NCI-H345 treated with DMSO at 0.1 percent for 48 hours (cell line): ENCODE measurements at regions not wholly inside any gene's neighbourhood (a gene's known extent, or its start where the extent isn't known, plus 50 kb on each side); places are given as distances from the start of the nearest gene placed in this dataset.
"Not testable (repeated sequence)": the region's sequence is repeated elsewhere in the genome, so short reads cannot be mapped to it uniquely, and the experiment has no call there.

Experiments used
- DNase-seq: peaks from one replicate; lab custom pipeline; 2025; ENCODE audit not compliant: unreplicated experiment; lab: John Stamatoyannopoulos, UW

DNA sequence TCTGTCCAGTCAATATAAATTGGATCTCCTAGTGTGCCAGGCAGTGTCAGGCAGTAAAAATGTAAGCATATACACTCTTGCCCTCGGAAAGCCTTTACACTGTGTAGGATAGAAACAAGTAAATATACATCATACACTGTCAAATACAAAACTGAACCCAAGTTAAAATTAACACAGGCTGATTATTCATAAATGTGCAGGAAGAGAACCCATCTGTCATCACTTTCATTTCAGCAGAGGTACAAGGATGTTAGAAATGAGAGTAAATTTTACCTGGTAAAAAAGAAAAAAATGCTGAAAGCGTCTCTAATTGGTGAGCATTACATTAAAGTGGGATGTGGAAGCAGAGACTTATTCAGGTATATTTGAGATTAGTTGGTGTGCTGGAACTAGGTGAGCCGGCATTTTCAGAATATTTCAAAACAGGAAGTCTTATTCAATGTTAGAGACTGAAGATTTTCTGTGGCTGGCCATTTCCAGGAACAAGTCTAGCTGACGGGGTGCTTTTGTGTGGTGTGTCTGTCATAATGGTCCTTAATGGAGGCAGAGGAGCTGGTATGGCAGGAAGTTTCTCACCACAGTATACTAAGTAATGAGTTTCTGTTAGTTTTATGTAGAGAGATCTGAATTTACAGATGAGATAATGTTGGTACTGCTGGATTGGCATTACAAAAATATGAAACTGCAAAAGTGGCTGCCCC is 192.6 kb downstream of the CASP12 start:
- no peak for DNase-seq

DNA sequence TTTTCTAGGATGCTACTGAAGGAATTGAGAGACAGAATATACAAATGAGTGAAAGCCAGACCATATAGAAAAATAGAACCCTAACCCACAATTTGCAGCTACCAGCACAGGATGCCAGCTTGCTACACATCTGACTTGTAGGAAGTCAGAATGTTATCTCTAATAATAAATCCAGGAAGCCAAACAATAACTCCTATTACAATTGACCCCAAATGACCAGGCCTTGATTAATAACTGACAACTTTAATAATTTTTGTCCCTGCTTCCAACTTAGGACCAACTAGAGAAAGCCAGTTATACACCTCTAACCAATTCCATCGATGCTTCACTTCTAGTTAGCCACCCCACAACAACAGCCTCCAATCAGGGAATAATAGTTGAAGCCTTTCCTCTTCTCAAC is 193.4 kb downstream of the CASP12 start:
- no peak for DNase-seq

DNA sequence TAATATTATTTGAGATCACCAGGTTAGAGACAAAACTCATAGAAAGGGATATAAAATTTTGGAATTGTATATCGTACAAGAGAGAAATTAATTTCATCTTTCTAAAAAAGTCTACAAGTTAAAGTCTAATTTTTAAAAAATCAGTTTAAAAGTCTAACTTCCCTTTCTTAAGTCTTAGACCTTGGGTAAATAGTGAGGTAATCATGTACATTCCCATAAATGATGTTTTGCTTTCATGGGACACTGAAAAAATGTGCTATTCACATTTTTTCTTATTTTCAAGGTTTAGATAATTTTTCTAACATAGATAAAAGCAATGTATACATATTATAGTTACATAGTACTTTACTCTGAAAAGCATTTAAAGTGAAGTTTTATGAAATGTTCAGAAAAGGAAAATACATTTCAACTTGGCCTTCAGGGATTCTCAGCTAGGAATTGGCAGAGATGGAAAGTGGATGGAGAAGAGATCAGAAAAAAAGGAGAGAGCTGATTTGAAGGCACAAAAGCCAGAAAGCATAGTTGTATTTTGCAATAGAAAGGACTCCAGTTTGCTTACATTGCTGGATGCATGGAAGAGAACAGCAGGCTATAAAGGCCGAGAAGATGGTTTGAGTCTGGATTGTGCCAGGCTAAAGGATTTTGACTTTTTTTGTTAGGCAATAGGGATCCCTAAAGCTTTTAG is 194.0 kb downstream of the CASP12 start:
- DNase-seq: no peak

DNA sequence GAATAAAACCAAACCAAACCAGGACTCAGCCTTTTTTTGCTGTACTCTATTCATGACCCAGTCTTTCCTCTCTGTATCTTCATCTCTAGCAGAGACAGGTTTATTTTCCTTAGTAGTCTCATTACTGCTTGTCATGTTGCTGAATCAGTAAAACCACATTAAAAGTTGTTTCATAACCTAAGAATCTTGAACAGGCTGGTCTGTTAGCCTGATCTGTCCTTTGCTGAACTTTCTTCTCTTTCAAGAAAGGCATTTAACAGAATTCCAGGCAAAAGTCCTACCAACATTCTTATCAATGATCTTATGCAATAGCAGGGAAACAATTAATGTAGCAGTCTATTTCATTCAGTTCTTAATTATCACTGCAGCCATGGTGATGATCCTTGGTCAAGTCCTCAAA is 197.7 kb downstream of the CASP12 start:
- DNase-seq: no peak

DNA sequence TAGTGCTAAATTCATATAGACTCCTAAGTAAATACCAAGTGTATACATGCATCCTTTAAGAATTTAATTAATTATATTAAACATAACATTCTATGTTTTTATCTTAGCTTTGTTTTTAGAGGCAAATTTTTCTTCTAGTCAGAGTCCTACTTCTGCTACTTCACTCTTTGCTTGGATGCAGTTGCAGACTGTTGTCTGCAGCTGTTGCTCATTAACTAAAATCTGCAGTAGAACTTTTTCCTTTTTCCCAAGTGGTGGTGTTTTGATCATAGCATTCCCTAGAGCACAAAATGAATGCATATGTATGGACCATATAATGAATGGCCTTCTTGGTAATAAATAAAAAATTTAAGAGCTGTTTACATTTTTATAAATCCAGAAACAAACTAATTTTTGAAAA is 198.3 kb downstream of the CASP12 start:
- no peak for DNase-seq

DNA sequence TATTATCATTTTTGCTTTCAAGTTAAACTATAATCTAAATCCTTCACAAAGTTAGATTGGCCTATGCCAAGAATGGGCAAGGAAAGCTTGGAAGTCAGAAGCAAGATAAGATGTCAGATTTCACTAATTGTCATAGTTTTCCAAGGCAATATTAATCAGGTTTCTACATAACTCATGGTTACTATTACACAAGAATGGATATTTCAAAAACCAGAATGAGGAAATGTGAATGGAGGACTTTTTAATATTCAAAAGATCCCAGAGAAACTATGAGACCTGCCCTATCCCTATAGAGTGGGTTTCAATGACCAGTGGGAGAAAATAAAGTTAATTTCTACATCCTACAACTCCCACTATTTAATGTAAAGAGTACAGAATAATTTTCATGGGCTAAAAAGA is 203.2 kb downstream of the CASP12 start:
- DNase-seq: no peak

DNA sequence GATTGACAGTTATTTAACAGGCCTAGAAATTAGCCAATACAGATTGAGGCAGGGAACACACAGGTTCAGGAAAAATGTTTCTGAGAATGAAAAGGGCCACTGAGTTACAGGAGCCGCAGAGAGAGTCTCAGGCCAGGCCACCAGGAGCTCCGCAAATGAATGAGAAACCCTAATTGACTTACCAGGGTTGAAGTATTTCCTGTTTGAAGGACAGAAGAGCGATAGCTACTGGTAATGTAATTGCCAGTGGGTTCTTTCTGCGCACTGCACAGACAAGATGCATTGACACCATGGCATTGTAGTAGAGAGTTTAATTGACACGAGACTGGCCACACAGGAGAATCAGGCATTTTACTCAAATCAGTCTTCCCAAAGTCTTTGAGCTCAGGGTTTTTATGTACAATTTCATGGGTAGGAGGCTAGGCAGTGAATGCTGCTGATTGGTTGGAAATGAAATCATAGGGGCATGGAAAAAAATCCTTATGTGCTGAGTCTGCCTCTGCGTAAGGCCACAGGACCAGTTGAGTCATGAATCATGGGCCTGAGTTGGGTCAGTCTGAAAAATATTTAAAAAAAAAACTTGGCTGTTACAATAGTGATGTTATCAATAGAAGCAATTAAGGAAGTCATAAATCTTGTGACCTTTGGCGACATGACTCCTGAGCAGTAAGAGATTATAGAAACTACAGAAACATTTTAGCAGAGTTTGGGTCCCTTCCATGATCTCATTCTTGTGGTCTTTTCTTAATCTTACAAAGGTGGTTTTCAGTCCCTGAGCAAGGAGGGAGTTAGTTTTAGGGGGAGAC is 203.8 kb downstream of the CASP12 start:
- no peak for DNase-seq

DNA sequence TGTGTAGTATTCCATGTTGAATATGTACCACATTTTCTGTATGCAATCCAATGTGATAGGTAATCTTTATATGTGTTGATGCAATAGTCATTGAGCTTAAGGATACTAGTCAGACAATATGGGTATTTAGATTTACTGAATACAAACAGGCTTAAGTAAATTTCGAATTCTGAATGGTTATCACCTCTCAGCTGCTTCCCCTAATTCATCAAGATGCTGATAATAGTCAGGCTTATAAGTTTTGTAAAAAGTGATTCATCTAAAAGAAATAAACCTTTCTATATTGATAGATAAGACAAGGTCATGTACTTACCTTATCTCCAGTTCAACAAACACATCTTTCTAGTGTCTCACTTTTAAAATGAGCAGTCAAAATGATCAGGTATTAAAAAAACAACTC is 205.5 kb downstream of the CASP12 start:
- no peak for DNase-seq

DNA sequence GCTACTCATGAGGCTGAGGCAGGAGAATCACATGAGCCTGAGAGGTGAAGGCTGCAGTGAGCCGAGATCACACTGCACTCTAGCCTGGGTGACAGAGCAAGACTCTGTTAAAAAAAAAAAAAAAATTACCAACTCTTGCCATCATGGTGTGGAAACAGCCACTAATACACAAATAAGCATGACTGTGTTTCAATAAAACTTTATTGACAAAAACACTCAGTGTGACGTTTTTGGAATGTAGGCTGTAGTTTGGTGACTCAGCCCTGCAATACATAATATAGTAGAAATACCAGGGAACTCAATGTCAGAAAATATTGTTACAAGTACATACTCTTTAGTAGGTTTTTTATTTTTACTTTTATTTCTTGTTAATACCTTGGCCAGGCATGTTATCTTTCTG is 207.1 kb downstream of the CASP12 start:
- DNase-seq: no peak

DNA sequence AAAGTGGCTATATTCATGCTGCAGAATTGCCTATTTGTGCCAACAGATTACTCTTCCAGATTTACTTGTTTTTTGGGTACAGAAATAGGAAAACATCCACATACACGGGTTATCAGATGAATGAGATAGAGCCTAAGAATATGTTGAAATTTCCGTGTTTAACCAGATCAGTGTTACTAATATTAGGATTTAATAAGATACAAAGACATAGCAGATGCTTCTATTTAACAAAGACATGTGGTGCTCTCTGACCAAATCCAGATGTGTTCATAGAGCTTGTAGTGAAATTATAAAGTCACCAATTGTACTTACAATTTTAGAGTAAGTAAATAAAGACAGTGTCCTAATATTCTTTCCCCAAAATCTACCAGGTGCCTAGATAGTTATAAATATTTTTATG is 208.0 kb downstream of the CASP12 start:
- no peak for DNase-seq

DNA sequence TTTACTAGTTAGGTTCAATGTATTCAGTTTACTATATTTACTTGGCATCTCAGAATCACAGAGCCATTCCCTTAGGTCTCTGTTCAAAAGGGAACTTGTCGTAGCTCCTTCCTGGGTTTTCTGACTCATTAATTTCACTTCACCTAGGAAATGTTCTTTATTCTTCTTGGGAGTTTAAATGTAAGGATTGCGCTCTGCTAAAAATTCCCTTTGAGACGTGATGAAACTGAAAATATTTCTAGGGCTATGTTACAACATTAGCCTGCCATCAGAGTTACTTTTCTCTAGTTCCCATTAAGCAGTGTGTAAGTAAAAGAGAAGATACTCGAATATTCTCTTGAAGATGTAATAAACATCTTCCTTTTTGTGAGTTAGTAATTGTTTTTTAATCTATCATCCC is 209.5 kb downstream of the CASP12 start:
- DNase-seq: no peak

DNA sequence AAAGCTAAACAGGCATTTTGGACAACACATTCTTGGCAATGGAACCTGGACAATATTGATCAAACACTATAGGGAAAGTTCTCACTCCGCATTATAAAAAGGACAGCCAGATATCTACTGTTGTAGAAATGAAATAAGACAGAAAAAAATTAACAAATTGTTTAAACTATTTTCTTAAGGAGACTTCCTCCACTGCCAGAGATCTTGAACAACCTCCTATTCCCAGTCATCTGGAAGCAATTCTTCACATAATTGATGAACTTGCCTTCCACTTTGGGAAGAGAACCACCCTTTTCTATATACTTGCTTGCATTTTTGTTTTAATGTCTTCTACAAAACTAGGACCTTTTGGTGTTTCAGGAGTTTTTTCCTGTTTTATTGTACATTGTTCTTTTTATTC is 216.1 kb downstream of the CASP12 start:
- DNase-seq: no peak

DNA sequence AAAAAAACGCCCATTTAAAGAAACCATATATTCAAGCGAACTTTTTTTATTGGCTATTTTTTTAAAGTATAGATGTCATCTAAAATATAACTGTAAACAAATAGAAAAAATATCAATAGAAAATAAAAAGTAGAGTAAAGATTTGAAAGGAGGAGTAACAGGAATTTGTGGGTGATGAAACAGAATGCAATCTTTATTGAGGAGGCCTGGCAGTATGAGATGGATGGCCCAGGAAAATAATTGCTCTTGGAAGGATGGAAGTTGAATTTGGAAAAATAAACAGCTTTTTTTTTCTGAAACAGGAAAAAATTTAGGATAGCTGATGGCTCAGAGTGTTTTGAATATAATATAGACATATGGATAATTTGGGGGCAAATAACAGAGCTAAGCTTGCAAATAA is 219.0 kb downstream of the CASP12 start:
- DNase-seq: no peak

DNA sequence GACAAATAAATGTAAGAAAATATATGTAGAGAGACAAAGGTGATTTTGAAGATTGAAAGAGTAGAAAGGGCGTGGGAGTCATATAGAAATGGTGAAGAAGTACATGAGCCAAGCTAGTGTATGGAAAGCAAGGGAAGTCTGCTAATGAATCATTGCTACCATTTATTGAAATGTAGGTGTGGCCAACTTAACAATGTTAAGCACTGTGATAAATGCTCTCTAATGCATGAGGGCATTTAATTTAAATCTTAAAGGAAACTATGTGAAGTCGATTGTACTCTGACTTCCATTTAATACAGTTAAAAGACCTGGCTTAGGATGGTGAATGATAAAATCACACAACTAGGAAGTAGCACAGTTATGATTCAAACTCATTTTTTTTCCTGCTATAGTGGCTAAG is 219.9 kb downstream of the CASP12 start:
- no peak for DNase-seq

DNA sequence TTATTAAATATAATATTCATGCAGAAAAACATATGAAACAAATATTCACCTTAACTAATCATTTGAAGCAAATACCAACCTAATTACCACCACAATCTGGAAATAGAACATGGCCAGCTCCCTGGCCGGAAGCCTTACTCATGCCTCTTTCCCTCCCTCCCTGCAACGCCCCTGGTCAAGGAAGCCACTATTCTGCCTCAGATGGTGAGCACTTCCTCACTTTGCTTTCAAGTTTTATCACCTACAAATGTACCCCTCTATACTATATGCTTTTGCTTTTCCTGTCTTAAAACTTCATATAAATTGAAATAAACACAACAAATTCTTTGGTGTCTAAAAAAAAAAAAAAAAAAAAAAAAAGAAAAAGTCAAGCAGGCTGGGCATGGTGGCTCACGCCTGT is 221.2 kb downstream of the CASP12 start:
- not testable (repeated sequence) for DNase-seq

DNA sequence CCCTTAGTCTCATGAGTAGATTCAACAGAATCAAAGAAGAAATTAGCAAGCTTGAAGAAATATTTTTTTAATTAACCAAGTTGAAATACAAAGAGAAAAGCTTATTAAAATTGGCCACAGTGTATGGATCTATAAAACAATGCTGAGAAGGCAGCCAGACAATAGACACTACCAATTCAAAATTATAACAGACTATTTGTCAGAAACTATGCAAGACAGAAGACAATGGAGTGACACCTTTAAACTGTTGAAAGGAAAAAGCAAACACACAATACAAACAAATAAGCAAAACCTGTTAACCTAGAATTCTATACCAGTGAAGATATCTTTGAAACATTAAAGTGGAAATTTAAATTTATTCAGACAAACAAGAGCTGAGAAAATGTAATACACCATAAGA is 225.4 kb downstream of the CASP12 start:
- no peak for DNase-seq

DNA sequence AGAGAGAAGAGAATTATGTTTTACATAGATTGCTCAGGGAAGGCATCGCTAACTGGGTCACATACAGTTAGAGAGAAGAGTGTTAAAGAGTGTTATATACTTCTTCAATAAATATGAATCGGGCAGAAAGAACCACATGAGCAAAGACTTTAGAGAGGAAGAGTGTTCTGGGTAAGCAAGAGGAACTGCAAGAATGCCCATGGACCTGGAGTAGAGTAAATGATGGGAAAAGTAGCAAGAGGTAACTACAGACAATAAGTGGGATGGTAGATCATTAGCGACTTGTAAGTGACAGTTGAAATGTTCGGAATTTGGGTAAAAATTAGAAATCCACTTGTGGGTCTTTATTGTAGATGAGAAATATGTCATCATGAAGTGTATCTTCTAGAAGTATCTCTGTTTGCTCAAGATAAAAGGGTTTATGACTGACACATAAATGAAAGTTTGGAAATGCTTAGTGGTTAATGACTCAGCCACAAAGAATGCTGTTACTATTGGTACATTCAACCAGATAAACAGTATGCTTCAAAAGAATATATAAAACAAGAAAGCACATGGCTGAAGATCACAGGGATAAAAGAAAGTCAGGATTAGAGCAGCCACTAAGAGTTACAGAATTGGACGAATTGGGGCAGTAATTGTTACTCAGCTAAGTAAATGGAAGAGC is 229.3 kb downstream of the CASP12 start:
- DNase-seq: no peak

DNA sequence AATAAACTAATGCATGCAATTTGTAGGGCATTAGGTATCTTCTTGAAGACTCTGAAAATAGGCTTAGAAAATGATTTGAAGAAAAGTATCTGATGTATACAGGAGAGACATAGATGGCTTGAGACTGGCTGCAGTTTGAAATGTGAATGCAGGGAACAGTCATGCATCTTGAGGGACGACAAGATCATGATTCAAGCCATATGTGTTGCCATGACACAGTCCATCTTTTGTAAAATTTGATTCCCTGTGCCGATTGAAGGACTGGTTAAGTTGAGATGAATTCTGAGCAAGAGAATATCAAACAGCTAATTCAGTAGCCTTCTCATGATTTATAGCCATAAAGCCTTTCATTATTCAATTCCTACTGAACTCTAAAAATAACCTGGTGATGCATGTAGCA is 231.6 kb downstream of the CASP12 start:
- DNase-seq: no peak

DNA sequence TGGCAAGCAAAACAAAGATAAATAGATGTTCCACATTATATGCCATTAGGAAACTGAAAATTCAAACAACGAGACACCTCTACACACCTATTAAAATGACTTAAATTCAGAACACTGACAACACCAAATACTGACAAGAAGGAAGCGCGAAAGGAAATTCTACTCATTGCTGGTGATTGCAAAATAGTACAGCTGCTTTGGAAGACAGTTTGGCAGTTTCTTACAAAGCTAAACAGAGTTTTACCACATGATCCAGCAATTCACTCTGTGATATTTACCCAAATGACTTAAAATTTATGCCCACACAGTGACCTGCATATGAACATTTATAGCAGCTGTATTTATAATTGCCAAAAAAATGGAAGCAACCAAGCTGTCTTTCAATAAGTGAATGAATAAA is 232.6 kb downstream of the CASP12 start:
- DNase-seq: peak; percentile 31

DNA sequence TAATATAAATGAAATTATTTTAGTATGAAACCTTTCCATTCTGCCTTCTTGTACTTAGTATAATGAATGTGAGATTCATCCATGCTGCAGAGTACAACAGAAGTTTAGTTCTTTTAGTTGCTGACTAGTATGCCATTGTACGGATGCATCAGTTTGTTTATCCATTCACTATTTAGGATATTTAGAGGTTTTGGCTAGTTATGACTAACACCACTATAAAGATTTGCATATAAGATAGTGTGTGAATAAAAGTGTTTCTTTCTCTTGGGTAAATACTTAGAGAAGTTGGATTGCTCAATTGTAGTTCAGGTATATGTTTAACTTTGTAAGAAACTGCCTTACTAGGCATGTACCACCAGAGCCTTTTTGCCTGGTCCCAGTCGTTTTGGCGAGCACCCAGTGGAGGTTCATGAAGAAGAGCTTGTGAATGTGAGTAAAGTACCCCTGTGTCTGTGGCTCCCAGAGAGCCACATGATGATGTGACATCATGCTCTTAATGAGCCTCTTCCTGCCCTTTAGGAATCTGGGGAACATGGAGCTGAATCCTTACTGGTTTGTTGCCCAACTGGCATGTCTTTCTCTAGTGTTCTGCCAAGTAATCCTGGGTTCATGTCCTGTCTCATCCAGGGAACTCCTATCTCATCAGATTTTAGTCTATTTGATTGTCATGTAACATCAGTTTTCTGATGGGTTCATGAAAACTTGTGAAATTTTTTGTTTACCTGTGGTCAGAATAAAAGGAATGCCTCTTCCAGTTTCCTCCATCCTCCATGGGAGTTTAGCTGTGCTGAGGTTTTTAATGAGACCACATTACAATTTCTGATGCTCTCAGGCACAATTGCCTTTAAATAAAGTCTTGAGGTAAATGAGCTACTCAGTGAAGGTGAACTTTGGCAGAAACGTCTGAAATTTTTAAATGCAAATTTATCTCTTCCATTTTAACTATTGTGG is 234.8 kb downstream of the CASP12 start:
- no peak for DNase-seq

DNA sequence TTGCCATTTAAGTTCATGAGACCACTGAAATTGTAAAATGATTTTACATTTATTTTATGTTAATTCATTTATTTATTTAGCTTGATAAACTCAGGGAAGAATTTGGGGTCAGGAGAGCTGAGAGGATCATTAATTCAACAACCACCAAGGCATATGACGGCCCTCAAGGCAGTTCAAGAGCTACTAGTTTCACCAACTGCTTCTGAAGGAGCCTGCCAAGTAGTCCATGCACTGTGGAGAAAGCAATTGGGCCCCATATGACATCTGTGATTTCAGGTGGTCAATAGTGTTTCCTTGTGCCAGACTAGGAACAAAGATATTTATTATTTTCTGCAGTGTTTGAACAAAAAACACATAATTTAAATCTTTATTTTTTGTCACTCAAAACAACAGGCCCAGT is 236.4 kb downstream of the CASP12 start:
- DNase-seq: no peak
